ENCODE measurements at regions not wholly inside any gene's neighbourhood (a gene's known extent, or its start where the extent isn't known, plus 50 kb on each side); places are given as distances from the start of the nearest gene placed in this dataset.

DNA sequence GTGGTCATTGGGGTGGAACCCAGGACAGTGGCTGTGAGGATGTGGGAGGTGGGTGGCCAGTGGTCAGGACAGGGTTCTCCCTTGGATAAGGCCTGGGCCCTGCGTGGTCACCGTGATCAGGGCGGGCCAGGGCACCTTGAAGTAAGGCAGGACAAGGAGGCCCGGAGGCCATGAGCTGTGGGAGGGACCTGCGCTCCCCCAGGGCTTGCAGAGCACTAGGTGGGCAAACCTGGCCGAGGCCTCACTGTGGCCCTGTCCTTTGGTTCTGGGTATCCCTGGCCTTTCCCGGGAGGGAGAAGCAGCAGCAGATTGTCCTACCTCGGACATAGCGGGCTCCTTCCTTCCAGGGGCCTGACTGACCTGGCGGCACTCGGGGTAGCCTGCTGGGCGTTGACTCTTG, 144.8 kb upstream of the RET start:
- Histone ChIP-seq H3K27ac (ENCODE audit: low read depth, low read length) (peak overlapping the region; percentile 39), H3K4me3 (ENCODE audit: low read length) (no peak overlapping the region), H3K4me1 (ENCODE audit: control insufficient read depth in 2 of 2, insufficient read depth in 2 of 2, low read length in 2 of 2) (peaks cover 0 to 12% of the 10 kb centered on the region in 2 donors), H3K9me3 (ENCODE audit: control insufficient read depth in 2 of 3, low read length in 3 of 3) (no peaks in the 10 kb centered on the region), H3K36me3 (ENCODE audit: control insufficient read depth in 2 of 3, insufficient read depth in 3 of 3, low read length in 3 of 3) (no peaks in the 10 kb centered on the region), H3K27me3 (ENCODE audit: control insufficient read depth in 2 of 2, insufficient read depth in 2 of 2, low read length in 2 of 2) (no peaks in the 10 kb centered on the region)
- Mint-ChIP-seq H3K4me3 (peak overlapping the region in 8 of 10 donors; percentile 16 to 93 (median 91)), H3K36me3 (no peaks in the 10 kb centered on the region), H3K4me1 (peaks cover 9 to 25% (median 19%) of the 10 kb centered on the region in 7 donors), H3K27me3 (peaks cover 14 to 46% (median 32%) of the 10 kb centered on the region in 5 donors), H3K27ac (peak overlapping the region in 5 of 9 donors; percentile 31 to 90 (median 85)), H3K9me3 (no peaks in the 10 kb centered on the region)
- ATAC-seq (no peak), DNase-seq (peak in 1 of 9 donors; percentile 10)
- POLR2A ChIA-PET, result no interaction called here
- intact Hi-C loops (cut with micrococcal nuclease), result loop anchor here in 1 of 2 donors (1.0 to 5.0 kb wide), 5 partner anchors 65 to 505 kb away; partner anchors contain the start of genes ZNF33B and ZNF487
- CTCF ChIA-PET, result no interaction called here

DNA sequence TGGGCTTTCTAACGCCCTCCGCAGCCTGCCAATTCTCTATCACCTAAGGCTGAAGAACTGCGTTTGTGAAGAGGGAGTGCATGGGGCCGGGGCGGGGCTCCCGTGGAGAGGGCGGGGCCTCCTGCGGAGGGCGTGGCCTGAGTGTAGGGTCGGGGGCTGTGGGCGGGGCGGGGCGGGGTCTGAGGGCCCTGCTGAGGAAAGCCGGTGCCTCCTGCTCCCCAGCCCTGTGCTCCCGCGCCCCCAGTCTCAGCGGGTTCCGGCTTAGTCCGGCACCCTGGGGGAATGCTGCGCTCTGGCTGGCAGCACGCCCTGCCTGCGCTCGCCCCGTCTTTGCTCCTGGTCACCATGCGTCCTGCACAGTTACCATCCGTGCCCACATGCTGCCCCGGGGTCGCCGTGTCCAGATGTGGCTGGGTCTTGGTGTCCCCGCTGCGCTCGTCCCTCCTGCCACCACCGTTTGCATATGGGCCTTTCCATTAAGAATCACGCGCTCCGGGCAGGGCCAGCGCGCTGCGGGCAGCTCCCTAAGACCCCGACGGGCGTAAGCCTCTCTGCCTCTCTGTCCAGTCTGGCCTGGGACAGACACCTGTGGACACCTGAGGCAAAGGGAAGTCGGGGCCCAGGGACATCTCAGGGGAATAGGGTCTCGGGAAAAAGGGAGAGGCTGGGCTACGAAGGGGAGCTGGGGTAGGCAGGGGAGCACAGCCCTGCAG, 144.0 kb upstream of the RET start:
- CTCF ChIA-PET, result no interaction called here
- Histone ChIP-seq H3K4me1 (ENCODE audit: control insufficient read depth in 2 of 2, insufficient read depth in 2 of 2, low read length in 2 of 2) (peaks cover 0 to 12% of the 10 kb centered on the region in 2 donors), H3K27me3 (ENCODE audit: control insufficient read depth in 2 of 2, insufficient read depth in 2 of 2, low read length in 2 of 2) (no peaks in the 10 kb centered on the region), H3K36me3 (ENCODE audit: control insufficient read depth in 2 of 3, insufficient read depth in 3 of 3, low read length in 3 of 3) (no peaks in the 10 kb centered on the region), H3K27ac (ENCODE audit: low read depth, low read length) (peak overlapping the region; percentile 73), H3K4me3 (ENCODE audit: low read length) (peak overlapping the region; percentile 60), H3K9me3 (ENCODE audit: control insufficient read depth in 2 of 3, low read length in 3 of 3) (no peaks in the 10 kb centered on the region)
- Mint-ChIP-seq H3K27ac (peak overlapping the region in 8 of 9 donors; percentile 31 to 95 (median 88)), H3K36me3 (no peaks in the 10 kb centered on the region), H3K9me3 (no peaks in the 10 kb centered on the region), H3K27me3 (peaks cover 7 to 41% (median 32%) of the 10 kb centered on the region in 5 donors), H3K4me3 (peak overlapping the region; percentile 42 to 93 (median 91)), H3K4me1 (peaks cover 9 to 25% (median 19%) of the 10 kb centered on the region in 7 donors)
- POLR2A ChIA-PET, result interaction anchor here (1.1 to 1.2 kb wide), 2 partner anchors 103 to 208 kb away, joined by 3 read pairs; no protein-coding TSS in a partner anchor
- DNase-seq, result peak; percentile 45 to 82 (median 75)
- intact Hi-C loops (cut with micrococcal nuclease), result loop anchor here in 1 of 2 donors (1.0 to 5.0 kb wide), 6 partner anchors 66 to 504 kb away; partner anchors contain the start of genes BMS1, ZNF33B and ZNF487
- peak; percentile 83 for ATAC-seq

- Mint-ChIP-seq H3K4me3 (peak overlapping the region in 9 of 10 donors; percentile 87 to 93 (median 91)), H3K9me3 (no peaks in the 10 kb centered on the region), H3K36me3 (no peaks in the 10 kb centered on the region), H3K4me1 (peaks cover 9 to 25% (median 19%) of the 10 kb centered on the region in 7 donors), H3K27ac (peak overlapping the region in 7 of 9 donors; percentile 82 to 95 (median 90)), H3K27me3 (peaks cover 5 to 38% (median 31%) of the 10 kb centered on the region in 5 donors)
- H3K27ac ChIP-seq (ENCODE audit: low read depth, low read length), result peak overlapping the region; percentile 73
- ATAC-seq (peak; percentile 66), DNase-seq (peak in 8 of 9 donors; percentile 24 to 81 (median 66))
- no peaks in the 10 kb centered on the region for H3K27me3 ChIP-seq (ENCODE audit: control insufficient read depth in 2 of 2, insufficient read depth in 2 of 2, low read length in 2 of 2)
- no peaks in the 10 kb centered on the region for H3K9me3 ChIP-seq (ENCODE audit: control insufficient read depth in 2 of 3, low read length in 3 of 3)
- intact Hi-C loops (cut with micrococcal nuclease), result loop anchor here in 1 of 2 donors (1.0 to 5.0 kb wide), 8 partner anchors 66 to 504 kb away; partner anchors contain the start of genes BMS1, CSGALNACT2 and ZNF487
- H3K4me1 ChIP-seq (ENCODE audit: control insufficient read depth in 2 of 2, insufficient read depth in 2 of 2, low read length in 2 of 2), result peaks cover 0 to 12% of the 10 kb centered on the region in 2 donors
- POLR2A ChIA-PET, result interaction anchor here (1.1 to 1.2 kb wide), 3 partner anchors 102 to 528 kb away, joined by 3 to 4 read pairs (median 3); no protein-coding TSS in a partner anchor
- CTCF ChIA-PET, result interaction anchor here (0.6 kb wide), 1 partner anchor 425 kb away, joined by 3 read pairs; no protein-coding TSS in a partner anchor
- H3K36me3 ChIP-seq (ENCODE audit: control insufficient read depth in 2 of 3, insufficient read depth in 3 of 3, low read length in 3 of 3), result no peaks in the 10 kb centered on the region
- peak overlapping the region; percentile 60 for H3K4me3 ChIP-seq (ENCODE audit: low read length)
Observed at GRCh38 chr10:42933448-42934340, 143.2 kb upstream of the RET start.

DNA sequence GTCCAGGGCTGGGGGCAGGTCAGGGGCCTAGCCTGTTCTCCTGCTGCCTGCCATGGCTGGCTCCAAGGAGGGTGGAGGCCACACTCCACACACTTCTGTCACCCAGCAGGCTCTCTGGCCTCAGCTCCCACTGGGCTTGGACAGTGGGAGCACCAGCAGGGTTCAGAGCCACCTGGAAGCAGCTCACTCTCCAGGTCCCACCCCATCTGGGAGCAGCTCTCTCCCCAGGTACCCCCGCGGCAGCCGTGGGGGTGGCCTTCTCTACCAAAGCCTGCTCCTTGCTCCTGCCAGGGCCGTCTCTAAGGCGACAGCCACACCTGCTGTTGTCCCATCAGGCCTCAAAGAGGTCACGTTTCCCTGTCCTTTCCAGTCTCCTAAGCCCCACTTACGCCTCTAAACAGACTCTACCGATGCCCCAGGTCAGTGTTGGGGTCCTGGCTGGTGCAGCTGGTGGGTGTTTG, 142.5 kb upstream of the RET start:
- H3K9me3 ChIP-seq (ENCODE audit: control insufficient read depth in 2 of 3, low read length in 3 of 3), result no peaks in the 10 kb centered on the region
- Mint-ChIP-seq H3K4me1 (peaks cover 9 to 25% (median 19%) of the 10 kb centered on the region in 7 donors), H3K27me3 (peaks cover 5 to 38% (median 24%) of the 10 kb centered on the region in 5 donors), H3K36me3 (no peaks in the 10 kb centered on the region), H3K9me3 (no peaks in the 10 kb centered on the region), H3K27ac (peak overlapping the region in 7 of 9 donors; percentile 82 to 95 (median 86)), H3K4me3 (peak overlapping the region in 9 of 10 donors; percentile 87 to 93 (median 91))
- intact Hi-C loops (cut with micrococcal nuclease), result loop anchor here in 1 of 2 donors (1.0 to 5.0 kb wide), 6 partner anchors 67 to 503 kb away; partner anchors contain the start of genes CSGALNACT2 and ZNF487
- no peaks in the 10 kb centered on the region for H3K27me3 ChIP-seq (ENCODE audit: control insufficient read depth in 2 of 2, insufficient read depth in 2 of 2, low read length in 2 of 2)
- H3K27ac ChIP-seq (ENCODE audit: low read depth, low read length), result peak overlapping the region; percentile 73
- ATAC-seq (no peak), DNase-seq (no peak)
- peaks cover 0 to 12% of the 10 kb centered on the region in 2 donors for H3K4me1 ChIP-seq (ENCODE audit: control insufficient read depth in 2 of 2, insufficient read depth in 2 of 2, low read length in 2 of 2)
- ChIA-PET CTCF (interaction anchor here (0.6 kb wide), 1 partner anchor 424 kb away, joined by 3 read pairs; no protein-coding TSS in a partner anchor), POLR2A (interaction anchor here (1.1 to 1.2 kb wide), 2 partner anchors 206 to 527 kb away, joined by 3 to 4 read pairs; no protein-coding TSS in a partner anchor)
- H3K36me3 ChIP-seq (ENCODE audit: control insufficient read depth in 2 of 3, insufficient read depth in 3 of 3, low read length in 3 of 3), result no peaks in the 10 kb centered on the region
- H3K4me3 ChIP-seq (ENCODE audit: low read length), result no peak overlapping the region

GRCh38 chr10:42934842-42935241, 142.0 kb upstream of the RET start:
- peaks cover 5 to 36% (median 23%) of the 10 kb centered on the region in 5 donors for H3K27me3 Mint-ChIP-seq

More at GRCh38 chr10:42934842-42935241, 142.0 kb upstream of the RET start:
- ATAC-seq, result no peak
- H3K4me1 Mint-ChIP-seq, result peaks cover 9 to 25% (median 19%) of the 10 kb centered on the region in 7 donors
- peak overlapping the region in 9 of 10 donors; percentile 46 to 93 (median 91) for H3K4me3 Mint-ChIP-seq
- DNase-seq, result no peak
- no peaks in the 10 kb centered on the region for H3K9me3 Mint-ChIP-seq
- H3K27ac ChIP-seq (ENCODE audit: low read depth, low read length), result peak overlapping the region; percentile 73
- peaks cover 0 to 12% of the 10 kb centered on the region in 2 donors for H3K4me1 ChIP-seq (ENCODE audit: control insufficient read depth in 2 of 2, insufficient read depth in 2 of 2, low read length in 2 of 2)
- CTCF ChIA-PET, result no interaction called here
- no peaks in the 10 kb centered on the region for H3K36me3 Mint-ChIP-seq
- no peak overlapping the region for H3K4me3 ChIP-seq (ENCODE audit: low read length)
- H3K36me3 ChIP-seq (ENCODE audit: control insufficient read depth in 2 of 3, insufficient read depth in 3 of 3, low read length in 3 of 3), result no peaks in the 10 kb centered on the region
- POLR2A ChIA-PET, result interaction anchor here (1.1 kb wide), 1 partner anchor 527 kb away, joined by 4 read pairs; no protein-coding TSS in a partner anchor
- peak overlapping the region in 7 of 9 donors; percentile 11 to 95 (median 86) for H3K27ac Mint-ChIP-seq
- no peaks in the 10 kb centered on the region for H3K27me3 ChIP-seq (ENCODE audit: control insufficient read depth in 2 of 2, insufficient read depth in 2 of 2, low read length in 2 of 2)
- intact Hi-C loops (cut with micrococcal nuclease), result loop anchor here in 1 of 2 donors (1.0 to 5.0 kb wide), 6 partner anchors 68 to 502 kb away; partner anchors contain the start of genes CSGALNACT2 and ZNF487
- no peaks in the 10 kb centered on the region for H3K9me3 ChIP-seq (ENCODE audit: control insufficient read depth in 2 of 3, low read length in 3 of 3)
